Osteoblast (primary cell): ENCODE measurements at regions not wholly inside any gene's neighbourhood (a gene's known extent, or its start where the extent isn't known, plus 50 kb on each side); places are given as distances from the start of the nearest gene placed in this dataset.

Experiments
- DNase-seq: peaks from one replicate; pipeline ENCODE4 v3.0.0; 2011; ENCODE audit warnings: low spot score, mixed read lengths; ENCODE audit not compliant: insufficient read length; ENCODE audit errors: missing footprints
- H2AFZ ChIP-seq: 2 replicates; pipeline ENCODE4 v1.6.0; 2011; ENCODE audit warnings: mild to moderate bottlenecking, low read length
- H3K27ac ChIP-seq: 2 replicates; pipeline ENCODE4 v1.5.1; 2011; ENCODE audit warnings: mild to moderate bottlenecking, low read depth, low read length, moderate library complexity
- H3K27me3 ChIP-seq: 2 replicates; pipeline ENCODE4 v1.6.0; 2012; ENCODE audit warnings: mild to moderate bottlenecking, control low read depth, inconsistent platforms, low read length, moderate library complexity; ENCODE audit not compliant: insufficient read depth
- H3K36me3 ChIP-seq: 2 replicates; pipeline ENCODE4 v1.5.1; 2011; ENCODE audit warnings: mild to moderate bottlenecking, low read length, control low read depth, moderate library complexity; ENCODE audit not compliant: insufficient read depth
- H3K4me1 ChIP-seq: 2 replicates; pipeline ENCODE4 v1.5.1; 2011; ENCODE audit warnings: mild to moderate bottlenecking, low read length, control low read depth, moderate library complexity; ENCODE audit not compliant: insufficient read depth
- H3K4me2 ChIP-seq: 2 replicates; pipeline ENCODE4 v1.6.0; 2011; ENCODE audit warnings: mild to moderate bottlenecking, low read length; ENCODE audit not compliant: insufficient read depth
- H3K4me3 ChIP-seq: fragments of 200-600 bp; sonication (generic); 3 replicates; pipeline ENCODE4 v1.5.1; 2012; ENCODE audit warnings: mild to moderate bottlenecking, low read length, inconsistent platforms; ENCODE audit not compliant: insufficient read depth
- H3K79me2 ChIP-seq: 2 replicates; pipeline ENCODE4 v1.6.0; 2012; ENCODE audit warnings: mild to moderate bottlenecking, low read length, control low read depth, inconsistent platforms; ENCODE audit not compliant: insufficient read depth
- H3K9me3 ChIP-seq: 2 replicates; pipeline ENCODE4 v1.5.1; 2011; ENCODE audit warnings: low read depth, low read length, control low read depth
- H4K20me1 ChIP-seq: 2 replicates; pipeline ENCODE4 v1.6.0; 2012; ENCODE audit warnings: mild to moderate bottlenecking, low read length, control low read depth; ENCODE audit not compliant: insufficient read depth
- TF ChIP-seq, protein P1 (sequence below): IDR thresholded peaks from 2 replicates; pipeline ENCODE4 v1.5.1; 2011; ENCODE audit warnings: mild to moderate bottlenecking, low read depth, low read length, moderate library complexity; ENCODE audit errors: extremely low read depth

DNA sequence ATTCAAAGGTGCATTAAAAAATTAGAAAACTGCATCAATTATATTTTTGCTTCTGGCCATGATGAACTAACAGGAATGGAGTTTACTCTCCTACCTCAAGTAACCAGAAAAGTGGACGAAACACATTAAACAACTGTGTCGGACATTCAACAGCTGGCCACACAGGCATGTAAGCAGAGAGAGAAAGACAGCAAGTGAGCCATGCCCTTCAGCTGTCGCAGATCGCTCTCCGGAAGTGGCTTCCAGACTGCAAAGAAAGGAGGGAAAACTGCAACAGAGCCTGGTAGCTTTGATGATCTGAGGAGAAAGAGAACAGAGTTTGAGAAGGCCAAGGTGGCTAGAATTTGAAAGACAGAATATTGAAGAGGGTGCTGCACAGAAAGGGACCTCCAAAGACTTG lies 557.2 kb downstream of the MATN1 start:
- H3K36me3 ChIP-seq = no peaks in the 10 kb centered on the region
- no peaks in the 10 kb centered on the region for H3K9me3 ChIP-seq
- no peaks in the 10 kb centered on the region for H4K20me1 ChIP-seq
- no peak overlapping the region for H3K4me3 ChIP-seq
- no peaks in the 10 kb centered on the region for H3K27me3 ChIP-seq
- no peak overlapping the region for H3K27ac ChIP-seq
- no peak overlapping the region for H2AFZ ChIP-seq
- no peak for DNase-seq
- no peaks in the 10 kb centered on the region for H3K79me2 ChIP-seq
- TF ChIP-seq, protein P1, sequence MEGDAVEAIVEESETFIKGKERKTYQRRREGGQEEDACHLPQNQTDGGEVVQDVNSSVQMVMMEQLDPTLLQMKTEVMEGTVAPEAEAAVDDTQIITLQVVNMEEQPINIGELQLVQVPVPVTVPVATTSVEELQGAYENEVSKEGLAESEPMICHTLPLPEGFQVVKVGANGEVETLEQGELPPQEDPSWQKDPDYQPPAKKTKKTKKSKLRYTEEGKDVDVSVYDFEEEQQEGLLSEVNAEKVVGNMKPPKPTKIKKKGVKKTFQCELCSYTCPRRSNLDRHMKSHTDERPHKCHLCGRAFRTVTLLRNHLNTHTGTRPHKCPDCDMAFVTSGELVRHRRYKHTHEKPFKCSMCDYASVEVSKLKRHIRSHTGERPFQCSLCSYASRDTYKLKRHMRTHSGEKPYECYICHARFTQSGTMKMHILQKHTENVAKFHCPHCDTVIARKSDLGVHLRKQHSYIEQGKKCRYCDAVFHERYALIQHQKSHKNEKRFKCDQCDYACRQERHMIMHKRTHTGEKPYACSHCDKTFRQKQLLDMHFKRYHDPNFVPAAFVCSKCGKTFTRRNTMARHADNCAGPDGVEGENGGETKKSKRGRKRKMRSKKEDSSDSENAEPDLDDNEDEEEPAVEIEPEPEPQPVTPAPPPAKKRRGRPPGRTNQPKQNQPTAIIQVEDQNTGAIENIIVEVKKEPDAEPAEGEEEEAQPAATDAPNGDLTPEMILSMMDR = no peak
- no peak overlapping the region for H3K4me2 ChIP-seq
- no peaks in the 10 kb centered on the region for H3K4me1 ChIP-seq

DNA sequence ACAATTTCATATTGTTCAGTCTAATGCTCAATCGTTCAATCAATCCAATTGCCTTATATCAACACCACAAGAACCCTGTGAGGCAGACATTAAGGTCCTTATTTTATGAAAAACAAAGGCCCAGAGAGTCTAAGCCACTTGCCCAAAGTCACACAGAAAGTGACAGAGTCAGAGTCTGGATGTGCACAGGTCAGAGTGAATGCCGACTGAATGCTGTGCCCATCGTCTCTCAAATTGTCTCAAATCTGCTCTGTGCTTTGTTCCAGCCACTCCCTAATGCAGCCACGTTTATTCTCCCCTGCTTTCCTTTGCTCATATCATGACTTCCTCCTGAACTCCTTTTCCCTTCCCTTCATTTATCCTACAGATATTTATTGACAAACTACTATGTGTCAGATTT lies 558.3 kb downstream of the MATN1 start:
- no peaks in the 10 kb centered on the region for H3K79me2 ChIP-seq
- TF ChIP-seq, protein P1 = no peak
- H3K36me3 ChIP-seq = no peaks in the 10 kb centered on the region
- H3K4me2 ChIP-seq = no peak overlapping the region
- H3K9me3 ChIP-seq = no peaks in the 10 kb centered on the region
- no peaks in the 10 kb centered on the region for H3K4me1 ChIP-seq
- no peak for DNase-seq
- no peak overlapping the region for H2AFZ ChIP-seq
- no peak overlapping the region for H3K27ac ChIP-seq
- no peaks in the 10 kb centered on the region for H3K27me3 ChIP-seq
- H3K4me3 ChIP-seq = no peak overlapping the region
- no peaks in the 10 kb centered on the region for H4K20me1 ChIP-seq

GRCh38 chr1:30164693-30165092 lies 558.7 kb downstream of the MATN1 start:
- Histone ChIP-seq H3K4me2 (no peak overlapping the region), H3K36me3 (no peaks in the 10 kb centered on the region), H3K27ac (no peak overlapping the region), H3K9me3 (no peaks in the 10 kb centered on the region), H3K79me2 (no peaks in the 10 kb centered on the region), H3K4me3 (no peak overlapping the region), H3K4me1 (no peaks in the 10 kb centered on the region), H3K27me3 (no peaks in the 10 kb centered on the region), H2AFZ (no peak overlapping the region), H4K20me1 (no peaks in the 10 kb centered on the region)
- no peak for DNase-seq
- TF ChIP-seq, protein P1 = no peak

DNA sequence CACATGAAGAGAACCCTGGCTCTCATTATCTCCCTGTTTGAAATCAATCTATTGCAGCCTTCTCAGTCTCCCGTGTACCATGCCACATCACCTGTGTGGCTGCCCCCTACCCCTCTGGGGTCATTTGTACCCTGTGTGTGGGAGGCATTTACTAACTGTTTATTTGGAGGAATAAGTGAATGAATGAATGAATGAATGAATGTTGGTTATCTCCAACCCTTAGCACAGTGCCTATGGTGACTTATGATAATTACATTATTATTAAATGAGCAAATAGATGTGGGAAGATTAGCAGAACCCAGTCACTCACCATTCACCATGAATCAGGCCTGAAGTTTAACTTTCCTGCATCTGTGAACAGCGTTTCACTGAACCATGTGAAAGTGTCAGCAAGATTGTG lies 560.8 kb downstream of the MATN1 start:
- no peaks in the 10 kb centered on the region for H3K9me3 ChIP-seq
- no peak for DNase-seq
- no peaks in the 10 kb centered on the region for H3K79me2 ChIP-seq
- no peak overlapping the region for H3K27ac ChIP-seq
- no peaks in the 10 kb centered on the region for H3K36me3 ChIP-seq
- TF ChIP-seq, protein P1 = no peak
- no peaks in the 10 kb centered on the region for H3K27me3 ChIP-seq
- H3K4me2 ChIP-seq = no peak overlapping the region
- H4K20me1 ChIP-seq = no peaks in the 10 kb centered on the region
- H3K4me3 ChIP-seq = no peak overlapping the region
- H2AFZ ChIP-seq = no peak overlapping the region
- no peaks in the 10 kb centered on the region for H3K4me1 ChIP-seq
